Glutamatergic neuron (in vitro differentiated cells): ENCODE measurements at regions not wholly inside any gene's neighbourhood (a gene's known extent, or its start where the extent isn't known, plus 50 kb on each side); places are given as distances from the start of the nearest gene placed in this dataset.
A peak's percentile ranks its signal among the peaks of the same experiment; 100 is the strongest.
"Not testable (repeated sequence)": the region's sequence is repeated elsewhere in the genome, so short reads cannot be mapped to it uniquely, and the experiment has no call there.

ENCODE experiments used
- DNase-seq: peaks from one replicate; pipeline ENCODE4 v3.0.0; 2022
- H3K27ac Mint-ChIP-seq: one replicate; pipeline ENCODE4 v1.8.0; 2020; ENCODE audit warnings: mild to moderate bottlenecking, mixed read lengths, inconsistent platforms; ENCODE audit not compliant: unreplicated experiment
- H3K27me3 Mint-ChIP-seq: one replicate; pipeline ENCODE4 v1.8.0; 2020; ENCODE audit warnings: mild to moderate bottlenecking, moderate library complexity, mixed read lengths, inconsistent platforms; ENCODE audit not compliant: unreplicated experiment
- H3K36me3 Mint-ChIP-seq: one replicate; pipeline ENCODE4 v1.8.0; 2020; ENCODE audit warnings: mild to moderate bottlenecking, mixed read lengths, inconsistent platforms; ENCODE audit not compliant: unreplicated experiment
- H3K4me1 Mint-ChIP-seq: one replicate; pipeline ENCODE4 v1.8.0; 2020; ENCODE audit warnings: mild to moderate bottlenecking, low read depth, mixed read lengths, inconsistent platforms; ENCODE audit not compliant: unreplicated experiment
- H3K4me3 Mint-ChIP-seq: one replicate; pipeline ENCODE4 v1.8.0; 2020; ENCODE audit warnings: mild to moderate bottlenecking, mixed read lengths, inconsistent platforms; ENCODE audit not compliant: unreplicated experiment
- H3K9me3 Mint-ChIP-seq: one replicate; pipeline ENCODE4 v1.8.0; 2020; ENCODE audit warnings: mild to moderate bottlenecking, moderate library complexity, mixed read lengths, inconsistent platforms; ENCODE audit not compliant: unreplicated experiment
- TF ChIP-seq, protein P1 (sequence below): fragments of 200-600 bp; sonication (generic); IDR thresholded peaks from one replicate; pipeline ENCODE4 v1.5.0; 2021; ENCODE audit not compliant: partially characterized antibody, unreplicated experiment

DNA sequence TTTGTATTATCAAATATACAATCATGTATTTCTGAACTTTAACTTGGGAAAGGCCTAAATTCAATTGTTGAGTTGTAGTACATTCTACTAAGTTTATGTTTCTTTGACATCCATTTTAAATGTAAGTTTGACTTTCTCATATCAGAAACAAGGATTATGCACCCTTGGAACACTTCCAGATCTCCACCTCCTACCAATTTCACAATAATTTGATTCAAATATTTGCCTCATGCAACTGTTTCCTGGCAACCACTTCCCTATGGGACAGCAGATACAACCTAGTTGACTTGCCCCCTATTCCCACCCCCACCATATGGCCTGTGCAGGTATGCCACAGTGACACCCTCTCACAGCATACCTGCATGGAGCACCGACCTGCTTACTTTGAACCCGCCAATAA is 506.4 kb upstream of the PABPC4L start:
- Mint-ChIP-seq H3K9me3 (no peaks in the 10 kb centered on the region), H3K4me3 (no peak overlapping the region), H3K36me3 (no peaks in the 10 kb centered on the region), H3K27me3 (no peaks in the 10 kb centered on the region), H3K27ac (no peak overlapping the region), H3K4me1 (no peaks in the 10 kb centered on the region)
- DNase-seq = no peak
- TF ChIP-seq, protein P1, sequence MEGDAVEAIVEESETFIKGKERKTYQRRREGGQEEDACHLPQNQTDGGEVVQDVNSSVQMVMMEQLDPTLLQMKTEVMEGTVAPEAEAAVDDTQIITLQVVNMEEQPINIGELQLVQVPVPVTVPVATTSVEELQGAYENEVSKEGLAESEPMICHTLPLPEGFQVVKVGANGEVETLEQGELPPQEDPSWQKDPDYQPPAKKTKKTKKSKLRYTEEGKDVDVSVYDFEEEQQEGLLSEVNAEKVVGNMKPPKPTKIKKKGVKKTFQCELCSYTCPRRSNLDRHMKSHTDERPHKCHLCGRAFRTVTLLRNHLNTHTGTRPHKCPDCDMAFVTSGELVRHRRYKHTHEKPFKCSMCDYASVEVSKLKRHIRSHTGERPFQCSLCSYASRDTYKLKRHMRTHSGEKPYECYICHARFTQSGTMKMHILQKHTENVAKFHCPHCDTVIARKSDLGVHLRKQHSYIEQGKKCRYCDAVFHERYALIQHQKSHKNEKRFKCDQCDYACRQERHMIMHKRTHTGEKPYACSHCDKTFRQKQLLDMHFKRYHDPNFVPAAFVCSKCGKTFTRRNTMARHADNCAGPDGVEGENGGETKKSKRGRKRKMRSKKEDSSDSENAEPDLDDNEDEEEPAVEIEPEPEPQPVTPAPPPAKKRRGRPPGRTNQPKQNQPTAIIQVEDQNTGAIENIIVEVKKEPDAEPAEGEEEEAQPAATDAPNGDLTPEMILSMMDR = no peak

DNA sequence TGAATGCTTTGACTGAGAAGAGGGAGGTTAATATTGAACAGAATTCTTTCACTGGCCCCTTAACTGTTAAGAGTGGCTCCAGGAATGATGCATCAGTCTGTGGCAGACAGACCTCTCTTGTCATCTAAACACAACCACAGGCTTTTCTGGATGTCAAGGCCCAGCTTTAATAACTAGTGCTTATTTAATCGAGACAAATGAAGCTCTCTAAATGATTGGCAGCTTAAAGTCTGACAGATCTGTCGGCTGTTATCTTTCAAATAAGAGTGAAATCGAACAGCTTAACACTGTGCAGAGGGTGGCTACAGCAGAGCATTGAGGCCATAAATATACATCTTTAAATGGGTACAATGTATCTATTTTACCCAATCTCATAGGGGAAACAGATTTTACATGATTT is 500.8 kb upstream of the PABPC4L start:
- H3K9me3 Mint-ChIP-seq = peaks cover 3% of the 10 kb centered on the region
- no peak overlapping the region for H3K4me3 Mint-ChIP-seq
- peaks cover 6% of the 10 kb centered on the region for H3K36me3 Mint-ChIP-seq
- H3K4me1 Mint-ChIP-seq = no peaks in the 10 kb centered on the region
- TF ChIP-seq, protein P1 = no peak
- DNase-seq = no peak
- H3K27me3 Mint-ChIP-seq = no peaks in the 10 kb centered on the region
- H3K27ac Mint-ChIP-seq = no peak overlapping the region

DNA sequence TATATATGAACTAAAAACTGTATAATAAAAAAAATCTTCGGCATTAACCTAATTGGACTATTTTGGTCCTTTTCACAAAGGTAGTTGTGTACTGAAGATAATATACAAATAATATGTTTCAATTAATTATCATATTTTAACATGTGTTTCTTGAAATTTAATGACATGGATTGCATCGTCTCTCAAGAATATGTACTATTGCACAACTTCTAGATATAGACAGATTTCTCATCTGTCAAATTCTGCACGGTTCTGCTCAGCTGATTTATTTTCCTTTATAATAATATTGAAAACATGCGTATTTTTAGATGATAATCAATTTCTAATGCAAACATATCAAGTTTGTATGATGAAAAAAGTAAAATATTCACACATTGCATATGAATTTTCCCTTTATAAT is 498.7 kb upstream of the PABPC4L start:
- Mint-ChIP-seq H3K27me3 (no peaks in the 10 kb centered on the region), H3K9me3 (peaks cover 3% of the 10 kb centered on the region), H3K36me3 (peaks cover 6% of the 10 kb centered on the region), H3K4me3 (no peak overlapping the region), H3K27ac (no peak overlapping the region), H3K4me1 (no peaks in the 10 kb centered on the region)
- TF ChIP-seq, protein P1 = no peak
- DNase-seq = no peak

DNA sequence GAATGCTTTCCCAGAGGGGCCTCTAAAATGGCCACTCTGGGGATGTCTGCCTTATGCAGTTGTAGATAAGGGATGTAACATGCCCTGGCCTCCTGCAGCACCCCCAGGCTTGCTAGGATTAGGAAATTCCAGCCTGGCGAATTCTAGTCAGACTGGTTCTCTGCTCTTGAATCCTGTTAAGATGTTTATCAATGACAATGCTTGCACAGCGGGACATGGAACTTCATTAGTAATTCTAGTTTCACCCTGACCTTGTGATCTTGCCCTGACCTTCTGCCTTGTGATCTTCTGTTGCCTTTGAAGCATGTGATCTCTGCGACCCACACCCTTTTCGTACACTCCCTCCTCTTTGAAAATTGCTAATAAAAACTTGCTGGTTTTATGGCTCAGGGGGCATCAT is 497.2 kb upstream of the PABPC4L start:
- DNase-seq, H3K27me3 Mint-ChIP-seq, H3K4me1 Mint-ChIP-seq, H3K9me3 Mint-ChIP-seq, H3K27ac Mint-ChIP-seq, H3K36me3 Mint-ChIP-seq, H3K4me3 Mint-ChIP-seq: not testable (repeated sequence)

DNA sequence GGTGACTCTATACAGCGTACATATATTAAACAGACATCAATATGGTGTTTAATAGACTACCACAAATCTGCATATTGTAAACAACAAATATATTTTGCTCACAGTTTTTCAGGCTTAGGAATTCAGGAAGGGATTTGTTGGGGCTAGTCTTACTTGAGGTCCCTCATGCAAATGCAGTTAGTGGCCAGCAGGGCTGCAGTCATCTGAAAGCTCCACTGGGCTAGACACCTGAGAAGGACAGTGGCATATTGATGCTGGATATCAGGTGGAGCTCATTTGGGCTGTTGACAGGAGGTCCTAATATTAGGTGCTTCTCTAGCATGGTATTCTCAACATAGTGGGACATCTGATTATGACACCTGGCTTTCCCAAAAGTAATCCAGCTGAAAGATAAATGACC is 493.8 kb upstream of the PABPC4L start:
- DNase-seq = no peak

More for the DNA sequence above, 493.8 kb upstream of the PABPC4L start:
- Mint-ChIP-seq H3K36me3 (peaks cover 6% of the 10 kb centered on the region), H3K4me1 (peaks cover 8% of the 10 kb centered on the region), H3K27me3 (no peaks in the 10 kb centered on the region), H3K9me3 (peaks cover 3% of the 10 kb centered on the region), H3K4me3 (no peak overlapping the region), H3K27ac (no peak overlapping the region)
- TF ChIP-seq, protein P1 = peak; percentile 33
